Astrocyte (in vitro differentiated cells and primary cell): ENCODE measurements at regions not wholly inside any gene's neighbourhood (a gene's known extent, or its start where the extent isn't known, plus 50 kb on each side); places are given as distances from the start of the nearest gene placed in this dataset.

Experiments used
- DNase-seq: peaks from one replicate; pipeline ENCODE4 v3.0.0-alpha.2; 2010; ENCODE audit warnings: low read depth
- FAIRE-seq: peaks from 2 replicates; lab custom pipeline; 2011; peaks lifted over from hg19 to GRCh38; lab: Jason Lieb, UNC
- H2AFZ ChIP-seq: 2 replicates; pipeline ENCODE4 v1.6.0; 2012; ENCODE audit warnings: low read depth, low read length, inconsistent platforms
- H3K27ac ChIP-seq: 2 replicates; pipeline ENCODE4 v1.5.1; 2011; ENCODE audit warnings: low read depth, low read length, inconsistent platforms
- H3K27me3 ChIP-seq: 2 replicates; pipeline ENCODE4 v1.6.0; 2011; ENCODE audit warnings: low read length, inconsistent platforms; ENCODE audit not compliant: insufficient read depth
- H3K36me3 ChIP-seq: 2 replicates; pipeline ENCODE4 v1.5.1; 2011; ENCODE audit warnings: low read length, inconsistent platforms; ENCODE audit not compliant: insufficient read depth
- H3K4me1 ChIP-seq: 2 replicates; pipeline ENCODE4 v1.5.1; 2011; ENCODE audit warnings: low read length, inconsistent platforms; ENCODE audit not compliant: insufficient read depth
- H3K4me2 ChIP-seq: 2 replicates; pipeline ENCODE4 v1.6.0; 2012; ENCODE audit warnings: low read length, inconsistent platforms
- H3K4me3 ChIP-seq: 2 replicates; pipeline ENCODE4 v1.5.1; 2011; ENCODE audit warnings: low read depth, mild to moderate bottlenecking, low read length, inconsistent platforms; ENCODE audit not compliant: insufficient read depth
- H3K79me2 ChIP-seq: 2 replicates; pipeline ENCODE4 v1.6.0; 2012; ENCODE audit warnings: mild to moderate bottlenecking, low read length, inconsistent platforms; ENCODE audit not compliant: insufficient read depth
- H3K9ac ChIP-seq: 2 replicates; pipeline ENCODE4 v1.6.0; 2012; ENCODE audit warnings: mild to moderate bottlenecking, low read length, inconsistent platforms
- H3K9me3 ChIP-seq: 2 replicates; pipeline ENCODE4 v1.5.1; 2012; ENCODE audit warnings: low read depth, mild to moderate bottlenecking, low read length, inconsistent platforms; ENCODE audit not compliant: insufficient read depth
- H4K20me1 ChIP-seq: 2 replicates; pipeline ENCODE4 v1.6.0; 2012; ENCODE audit warnings: low read length, inconsistent platforms; ENCODE audit not compliant: insufficient read depth
- H3K27ac Mint-ChIP-seq: one replicate; pipeline ENCODE4 v1.8.0; 2021; ENCODE audit warnings: mild to moderate bottlenecking, mixed read lengths; ENCODE audit not compliant: unreplicated experiment
- H3K27me3 Mint-ChIP-seq: one replicate; pipeline ENCODE4 v1.8.0; 2021; ENCODE audit warnings: low read depth, mixed read lengths; ENCODE audit not compliant: unreplicated experiment
- H3K36me3 Mint-ChIP-seq: one replicate; pipeline ENCODE4 v1.8.0; 2021; ENCODE audit warnings: low read depth, mixed read lengths; ENCODE audit not compliant: unreplicated experiment
- H3K4me1 Mint-ChIP-seq: one replicate; pipeline ENCODE4 v1.8.0; 2021; ENCODE audit warnings: low read depth, mixed read lengths; ENCODE audit not compliant: unreplicated experiment
- H3K4me3 Mint-ChIP-seq: one replicate; pipeline ENCODE4 v1.8.0; 2021; ENCODE audit warnings: mild to moderate bottlenecking, moderate library complexity, mixed read lengths; ENCODE audit not compliant: unreplicated experiment
- H3K9me3 Mint-ChIP-seq: one replicate; pipeline ENCODE4 v1.8.0; 2021; ENCODE audit warnings: mild to moderate bottlenecking, mixed read lengths; ENCODE audit not compliant: unreplicated experiment
- CTCF ChIP-seq: IDR thresholded peaks from 2 replicates; pipeline ENCODE4 v1.5.1; 2011; ENCODE audit warnings: low read depth, mild to moderate bottlenecking, inconsistent platforms, low read length, moderate library complexity; ENCODE audit not compliant: insufficient read depth
- EZH2 ChIP-seq: IDR thresholded peaks from 2 replicates; pipeline ENCODE4 v1.6.1; 2012; ENCODE audit warnings: mild to moderate bottlenecking, low read length, inconsistent platforms; ENCODE audit not compliant: insufficient read depth

GRCh38 chr1:189151361-189151760 lies 1326.3 kb downstream of the BRINP3 start:
- no peaks in the 10 kb centered on the region for H3K36me3 ChIP-seq
- H3K36me3 Mint-ChIP-seq: no peaks in the 10 kb centered on the region
- no peak for TF ChIP-seq CTCF
- no peak for TF ChIP-seq EZH2

DNA sequence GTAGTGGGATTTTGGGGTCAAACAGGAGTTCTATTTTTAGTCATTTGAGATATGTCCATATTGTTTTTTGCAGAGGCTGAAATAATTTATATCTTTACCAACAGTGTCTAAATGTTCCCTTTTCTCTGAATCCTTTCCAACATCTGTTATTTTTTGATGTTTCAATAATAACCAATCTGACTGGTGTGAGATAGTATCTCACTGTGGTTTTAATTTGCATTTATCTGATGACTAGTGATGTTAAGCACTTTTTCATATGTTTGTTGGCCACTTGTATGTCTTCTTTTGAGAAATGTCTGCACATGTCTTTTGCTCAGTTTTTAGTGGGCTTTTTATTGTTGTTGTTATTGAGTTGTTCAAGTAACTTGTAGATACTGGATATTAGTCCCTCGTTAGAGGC lies 1325.0 kb downstream of the BRINP3 start:
- Histone ChIP-seq H2AFZ (no peak overlapping the region), H3K27ac (no peak overlapping the region), H3K36me3 (no peaks in the 10 kb centered on the region), H3K79me2 (no peaks in the 10 kb centered on the region), H3K4me1 (no peaks in the 10 kb centered on the region), H3K27me3 (no peaks in the 10 kb centered on the region), H3K9me3 (no peaks in the 10 kb centered on the region), H3K4me3 (no peak overlapping the region), H3K9ac (no peak overlapping the region), H4K20me1 (no peaks in the 10 kb centered on the region), H3K4me2 (no peak overlapping the region)
- Mint-ChIP-seq H3K27ac (no peak overlapping the region), H3K9me3 (no peaks in the 10 kb centered on the region), H3K4me3 (no peak overlapping the region), H3K4me1 (no peaks in the 10 kb centered on the region), H3K36me3 (no peaks in the 10 kb centered on the region), H3K27me3 (no peaks in the 10 kb centered on the region)
- FAIRE-seq: no peak
- TF ChIP-seq CTCF (no peak), EZH2 (no peak)
- DNase-seq: no peak

More at GRCh38 chr1:189151361-189151760, 1326.3 kb downstream of the BRINP3 start:
- no peak overlapping the region for H3K4me3 Mint-ChIP-seq
- no peaks in the 10 kb centered on the region for H4K20me1 ChIP-seq
- no peaks in the 10 kb centered on the region for H3K9me3 Mint-ChIP-seq
- H2AFZ ChIP-seq: no peak overlapping the region
- H3K27me3 ChIP-seq: no peaks in the 10 kb centered on the region
- FAIRE-seq (no peak), DNase-seq (no peak)
- H3K4me2 ChIP-seq: no peak overlapping the region
- no peak overlapping the region for H3K4me3 ChIP-seq
- H3K9me3 ChIP-seq: no peaks in the 10 kb centered on the region
- H3K4me1 Mint-ChIP-seq: no peaks in the 10 kb centered on the region
- no peak overlapping the region for H3K27ac Mint-ChIP-seq
- no peaks in the 10 kb centered on the region for H3K79me2 ChIP-seq
- H3K4me1 ChIP-seq: no peaks in the 10 kb centered on the region
- no peaks in the 10 kb centered on the region for H3K27me3 Mint-ChIP-seq
- no peak overlapping the region for H3K27ac ChIP-seq
- H3K9ac ChIP-seq: no peak overlapping the region

- H3K9ac ChIP-seq: no peak overlapping the region
- H3K27me3 ChIP-seq: no peaks in the 10 kb centered on the region
- H3K4me1 ChIP-seq: no peaks in the 10 kb centered on the region
- H4K20me1 ChIP-seq: no peaks in the 10 kb centered on the region
- H3K9me3 ChIP-seq: no peaks in the 10 kb centered on the region
- no peaks in the 10 kb centered on the region for H3K36me3 ChIP-seq
- no peaks in the 10 kb centered on the region for H3K4me1 Mint-ChIP-seq
- no peak for TF ChIP-seq CTCF
- TF ChIP-seq EZH2: no peak
- no peaks in the 10 kb centered on the region for H3K36me3 Mint-ChIP-seq
- H3K27me3 Mint-ChIP-seq: no peaks in the 10 kb centered on the region
- no peak overlapping the region for H3K4me3 Mint-ChIP-seq
- H3K27ac Mint-ChIP-seq: no peak overlapping the region
- H3K27ac ChIP-seq: no peak overlapping the region
- DNase-seq (no peak), FAIRE-seq (no peak)
- H3K79me2 ChIP-seq: no peaks in the 10 kb centered on the region
- no peak overlapping the region for H2AFZ ChIP-seq
- no peak overlapping the region for H3K4me2 ChIP-seq
- H3K4me3 ChIP-seq: no peak overlapping the region
- H3K9me3 Mint-ChIP-seq: no peaks in the 10 kb centered on the region
Measured at GRCh38 chr1:189158155-189158554, 1319.5 kb downstream of the BRINP3 start.
